Osteoblast (primary cell): ENCODE measurements at regions not wholly inside any gene's neighbourhood (a gene's known extent, or its start where the extent isn't known, plus 50 kb on each side); places are given as distances from the start of the nearest gene placed in this dataset.

Experiments used
- DNase-seq: peaks from one replicate; pipeline ENCODE4 v3.0.0; 2011; ENCODE audit warnings: low spot score, mixed read lengths; ENCODE audit not compliant: insufficient read length; ENCODE audit errors: missing footprints
- H2AFZ ChIP-seq: 2 replicates; pipeline ENCODE4 v1.6.0; 2011; ENCODE audit warnings: mild to moderate bottlenecking, low read length
- H3K27ac ChIP-seq: 2 replicates; pipeline ENCODE4 v1.5.1; 2011; ENCODE audit warnings: mild to moderate bottlenecking, low read depth, low read length, moderate library complexity
- H3K27me3 ChIP-seq: 2 replicates; pipeline ENCODE4 v1.6.0; 2012; ENCODE audit warnings: mild to moderate bottlenecking, control low read depth, inconsistent platforms, low read length, moderate library complexity; ENCODE audit not compliant: insufficient read depth
- H3K36me3 ChIP-seq: 2 replicates; pipeline ENCODE4 v1.5.1; 2011; ENCODE audit warnings: mild to moderate bottlenecking, low read length, control low read depth, moderate library complexity; ENCODE audit not compliant: insufficient read depth
- H3K4me1 ChIP-seq: 2 replicates; pipeline ENCODE4 v1.5.1; 2011; ENCODE audit warnings: mild to moderate bottlenecking, low read length, control low read depth, moderate library complexity; ENCODE audit not compliant: insufficient read depth
- H3K4me2 ChIP-seq: 2 replicates; pipeline ENCODE4 v1.6.0; 2011; ENCODE audit warnings: mild to moderate bottlenecking, low read length; ENCODE audit not compliant: insufficient read depth
- H3K4me3 ChIP-seq: fragments of 200-600 bp; sonication (generic); 3 replicates; pipeline ENCODE4 v1.5.1; 2012; ENCODE audit warnings: mild to moderate bottlenecking, low read length, inconsistent platforms; ENCODE audit not compliant: insufficient read depth
- H3K79me2 ChIP-seq: 2 replicates; pipeline ENCODE4 v1.6.0; 2012; ENCODE audit warnings: mild to moderate bottlenecking, low read length, control low read depth, inconsistent platforms; ENCODE audit not compliant: insufficient read depth
- H3K9me3 ChIP-seq: 2 replicates; pipeline ENCODE4 v1.5.1; 2011; ENCODE audit warnings: low read depth, low read length, control low read depth
- H4K20me1 ChIP-seq: 2 replicates; pipeline ENCODE4 v1.6.0; 2012; ENCODE audit warnings: mild to moderate bottlenecking, low read length, control low read depth; ENCODE audit not compliant: insufficient read depth
- CTCF ChIP-seq: IDR thresholded peaks from 2 replicates; pipeline ENCODE4 v1.5.1; 2011; ENCODE audit warnings: mild to moderate bottlenecking, low read depth, low read length, moderate library complexity; ENCODE audit errors: extremely low read depth

- no peaks in the 10 kb centered on the region for H4K20me1 ChIP-seq
- DNase-seq: no peak
- no peak overlapping the region for H3K4me3 ChIP-seq
- H2AFZ ChIP-seq: no peak overlapping the region
- no peaks in the 10 kb centered on the region for H3K9me3 ChIP-seq
- no peak overlapping the region for H3K27ac ChIP-seq
- H3K27me3 ChIP-seq: no peaks in the 10 kb centered on the region
- no peak overlapping the region for H3K4me2 ChIP-seq
- peaks cover 17% of the 10 kb centered on the region for H3K4me1 ChIP-seq
- H3K36me3 ChIP-seq: no peaks in the 10 kb centered on the region
- TF ChIP-seq CTCF: no peak
- H3K79me2 ChIP-seq: no peaks in the 10 kb centered on the region
Measured at GRCh38 chr3:189460511-189460910, 170.7 kb upstream of the TP63 start.

- no peak for DNase-seq
- Histone ChIP-seq H3K4me1 (no peaks in the 10 kb centered on the region), H3K4me2 (no peak overlapping the region), H2AFZ (no peak overlapping the region), H3K9me3 (no peaks in the 10 kb centered on the region), H3K4me3 (no peak overlapping the region), H3K27me3 (no peaks in the 10 kb centered on the region), H3K27ac (no peak overlapping the region), H4K20me1 (no peaks in the 10 kb centered on the region), H3K36me3 (no peaks in the 10 kb centered on the region), H3K79me2 (no peaks in the 10 kb centered on the region)
- no peak for TF ChIP-seq CTCF
Measured at GRCh38 chr3:189464799-189465198, 166.4 kb upstream of the TP63 start.

- no peak overlapping the region for H3K4me2 ChIP-seq
- TF ChIP-seq CTCF: no peak
- no peaks in the 10 kb centered on the region for H3K4me1 ChIP-seq
- no peaks in the 10 kb centered on the region for H3K79me2 ChIP-seq
- no peaks in the 10 kb centered on the region for H3K36me3 ChIP-seq
- no peaks in the 10 kb centered on the region for H4K20me1 ChIP-seq
- H3K27ac ChIP-seq: no peak overlapping the region
- no peaks in the 10 kb centered on the region for H3K9me3 ChIP-seq
- no peak for DNase-seq
- H3K27me3 ChIP-seq: no peaks in the 10 kb centered on the region
- no peak overlapping the region for H2AFZ ChIP-seq
- no peak overlapping the region for H3K4me3 ChIP-seq
Measured at GRCh38 chr3:189466004-189466403, 165.2 kb upstream of the TP63 start.

- H3K4me1 ChIP-seq: no peaks in the 10 kb centered on the region
- no peak for TF ChIP-seq CTCF
- no peaks in the 10 kb centered on the region for H3K79me2 ChIP-seq
- H3K27ac ChIP-seq: no peak overlapping the region
- H3K4me3 ChIP-seq: no peak overlapping the region
- H2AFZ ChIP-seq: no peak overlapping the region
- H4K20me1 ChIP-seq: no peaks in the 10 kb centered on the region
- no peaks in the 10 kb centered on the region for H3K27me3 ChIP-seq
- H3K9me3 ChIP-seq: no peaks in the 10 kb centered on the region
- no peak overlapping the region for H3K4me2 ChIP-seq
- DNase-seq: no peak
- H3K36me3 ChIP-seq: no peaks in the 10 kb centered on the region
Measured at GRCh38 chr3:189467451-189467850, 163.7 kb upstream of the TP63 start.
